Fibroblast of lung (primary cell): ENCODE measurements at regions not wholly inside any gene's neighbourhood (a gene's known extent, or its start where the extent isn't known, plus 50 kb on each side); places are given as distances from the start of the nearest gene placed in this dataset.

Source experiments
- DNase-seq, 2 donors: peaks; one replicate each; pipeline versions ENCODE4 v3.0.0 to v3.0.0-alpha.2; 2010; ENCODE audit warnings: low read depth in 2 of 2
- H2AFZ ChIP-seq: 2 replicates; pipeline ENCODE4 v1.5.1; 2012; ENCODE audit warnings: low read length, control low read depth, inconsistent platforms
- H3K27ac ChIP-seq: 2 replicates; pipeline ENCODE4 v1.5.1; 2011; ENCODE audit warnings: low read length, control low read depth; ENCODE audit not compliant: insufficient read depth
- H3K27me3 ChIP-seq: 2 replicates; pipeline ENCODE4 v1.5.1; 2011; ENCODE audit warnings: mild to moderate bottlenecking, low read length; ENCODE audit not compliant: control insufficient read depth, insufficient read depth
- H3K36me3 ChIP-seq: 2 replicates; pipeline ENCODE4 v1.5.1; 2011; ENCODE audit warnings: low read length; ENCODE audit not compliant: control insufficient read depth, insufficient read depth
- H3K4me1 ChIP-seq: 2 replicates; pipeline ENCODE4 v1.5.1; 2011; ENCODE audit warnings: low read length; ENCODE audit not compliant: control insufficient read depth, insufficient read depth; ENCODE audit errors: extremely low read depth
- H3K4me2 ChIP-seq: 2 replicates; pipeline ENCODE4 v1.5.1; 2011; ENCODE audit warnings: low read length, control low read depth; ENCODE audit not compliant: insufficient read depth; ENCODE audit errors: extremely low read depth
- H3K4me3 ChIP-seq, 4 experiments: fragments of 200-600 bp in 1 of 4; sonication (generic) in 1 of 4; replicated peaks in 1 of 4; 2 replicates each; pipeline ENCODE4 v1.5.1; 2011 to 2016; ENCODE audit warnings: low read length in 4 of 4, low read depth in 3 of 4, mild to moderate bottlenecking in 3 of 4, control low read depth in 2 of 4, inconsistent platforms in 1 of 4, mixed read lengths in 1 of 4; ENCODE audit not compliant: insufficient read depth in 1 of 4; ENCODE audit errors: control extremely low read depth in 1 of 4
- H3K79me2 ChIP-seq: 2 replicates; pipeline ENCODE4 v1.5.1; 2012; ENCODE audit warnings: mild to moderate bottlenecking, low read length, inconsistent platforms; ENCODE audit not compliant: control insufficient read depth, insufficient read depth
- H3K9ac ChIP-seq: 2 replicates; pipeline ENCODE4 v1.5.1; 2011; ENCODE audit warnings: mild to moderate bottlenecking, low read length, control low read depth; ENCODE audit not compliant: insufficient read depth
- H3K9me3 ChIP-seq: 2 replicates; pipeline ENCODE4 v1.5.1; 2012; ENCODE audit warnings: low read depth, low read length; ENCODE audit not compliant: control insufficient read depth, insufficient read depth
- H4K20me1 ChIP-seq: 2 replicates; pipeline ENCODE4 v1.5.1; 2011; ENCODE audit warnings: low read length; ENCODE audit not compliant: control insufficient read depth, insufficient read depth; ENCODE audit errors: extremely low read depth
- CTCF ChIP-seq, 2 donors: IDR thresholded peaks in 1 of 2; conservative IDR thresholded peaks in 1 of 2; 1 replicate in 1 of 2; 2 replicates in 1 of 2; pipeline ENCODE4 v1.5.1; 2011 to 2012; ENCODE audit warnings: low read length in 2 of 2, control low read depth in 1 of 2, inconsistent platforms in 1 of 2, low read depth in 1 of 2, mild to moderate bottlenecking in 1 of 2
- EZH2 ChIP-seq: IDR thresholded peaks from 2 replicates; pipeline ENCODE4 v1.5.1; 2012; ENCODE audit warnings: low read length, control low read depth, mild to moderate bottlenecking; ENCODE audit errors: missing control alignments

- Histone ChIP-seq H2AFZ (no peak overlapping the region), H3K4me2 (no peak overlapping the region), H4K20me1 (no peaks in the 10 kb centered on the region), H3K27ac (no peak overlapping the region), H3K36me3 (no peaks in the 10 kb centered on the region), H3K4me1 (no peaks in the 10 kb centered on the region), H3K9ac (no peak overlapping the region), H3K79me2 (no peaks in the 10 kb centered on the region), H3K27me3 (no peaks in the 10 kb centered on the region), H3K9me3 (no peaks in the 10 kb centered on the region), H3K4me3 (no peak overlapping the region)
- no peak for TF ChIP-seq EZH2
- TF ChIP-seq CTCF (conservative IDR thresholded peaks at IDR 0.05 in 1 of 2, IDR thresholded peaks at IDR 0.05 in 1 of 2; ENCODE audit: low read depth in 1 of 2, low read length in 2 of 2), result no peak
- no peak for DNase-seq
These were observed 192.0 kb downstream of the ERMARD start for GRCh38 chr6:169943241-169944060.

GRCh38 chr6:169942173-169942572 is 190.8 kb downstream of the ERMARD start:
- Histone ChIP-seq H3K79me2 (no peaks in the 10 kb centered on the region), H3K9ac (no peak overlapping the region), H3K4me2 (no peak overlapping the region), H3K27me3 (no peaks in the 10 kb centered on the region), H3K9me3 (no peaks in the 10 kb centered on the region), H4K20me1 (no peaks in the 10 kb centered on the region), H3K4me3 (no peak overlapping the region), H3K36me3 (no peaks in the 10 kb centered on the region), H3K27ac (no peak overlapping the region), H2AFZ (no peak overlapping the region), H3K4me1 (no peaks in the 10 kb centered on the region)
- no peak for DNase-seq
- TF ChIP-seq CTCF (conservative IDR thresholded peaks at IDR 0.05 in 1 of 2, IDR thresholded peaks at IDR 0.05 in 1 of 2; ENCODE audit: low read depth in 1 of 2, low read length in 2 of 2) (no peak), EZH2 (no peak)

- DNase-seq, result no peak
- no peak for TF ChIP-seq EZH2
- TF ChIP-seq CTCF (conservative IDR thresholded peaks at IDR 0.05 in 1 of 2, IDR thresholded peaks at IDR 0.05 in 1 of 2; ENCODE audit: low read depth in 1 of 2, low read length in 2 of 2), result no peak
- H3K4me1 ChIP-seq, result no peaks in the 10 kb centered on the region
- no peaks in the 10 kb centered on the region for H3K27me3 ChIP-seq
- H3K27ac ChIP-seq, result no peak overlapping the region
- H3K9ac ChIP-seq, result no peak overlapping the region
- no peak overlapping the region for H2AFZ ChIP-seq
- no peak overlapping the region for H3K4me3 ChIP-seq
- no peaks in the 10 kb centered on the region for H3K36me3 ChIP-seq
- no peaks in the 10 kb centered on the region for H3K79me2 ChIP-seq
- no peak overlapping the region for H3K4me2 ChIP-seq
- no peaks in the 10 kb centered on the region for H3K9me3 ChIP-seq
- no peaks in the 10 kb centered on the region for H4K20me1 ChIP-seq
These were observed 189.3 kb downstream of the ERMARD start for GRCh38 chr6:169940481-169941271.
